ENCODE measurements at regions not wholly inside any gene's neighbourhood (a gene's known extent, or its start where the extent isn't known, plus 50 kb on each side); places are given as distances from the start of the nearest gene placed in this dataset.

DNA sequence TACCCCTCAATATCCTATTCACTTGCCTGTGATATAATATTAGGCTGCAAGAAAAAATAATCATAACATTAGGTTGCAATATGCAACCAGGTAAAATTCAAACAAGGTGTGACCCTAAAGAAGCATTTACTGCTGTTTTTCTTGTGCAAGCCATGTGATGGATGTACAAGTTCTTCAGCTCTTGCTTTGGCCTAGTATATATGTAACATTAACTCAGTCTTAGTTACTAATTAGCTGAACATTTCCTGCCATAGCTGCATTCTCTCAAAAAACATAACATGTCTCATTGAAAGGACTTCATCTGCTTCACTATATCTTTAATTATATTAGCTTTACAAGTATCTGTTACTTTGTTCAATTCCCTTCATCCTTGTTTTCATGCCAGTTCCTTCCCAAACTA, 406.8 kb upstream of the HTR2A start:
- Mint-ChIP-seq H3K9me3 (no peaks in the 10 kb centered on the region), H3K4me3 (no peak overlapping the region), H3K36me3 (ENCODE audit: low read depth) (no peaks in the 10 kb centered on the region), H3K27me3 (no peaks in the 10 kb centered on the region), H3K27ac (no peak overlapping the region), H3K4me1 (no peaks in the 10 kb centered on the region)
- intact Hi-C loops (cut with micrococcal nuclease): no loop called here
- DNase-seq: no peak

DNA sequence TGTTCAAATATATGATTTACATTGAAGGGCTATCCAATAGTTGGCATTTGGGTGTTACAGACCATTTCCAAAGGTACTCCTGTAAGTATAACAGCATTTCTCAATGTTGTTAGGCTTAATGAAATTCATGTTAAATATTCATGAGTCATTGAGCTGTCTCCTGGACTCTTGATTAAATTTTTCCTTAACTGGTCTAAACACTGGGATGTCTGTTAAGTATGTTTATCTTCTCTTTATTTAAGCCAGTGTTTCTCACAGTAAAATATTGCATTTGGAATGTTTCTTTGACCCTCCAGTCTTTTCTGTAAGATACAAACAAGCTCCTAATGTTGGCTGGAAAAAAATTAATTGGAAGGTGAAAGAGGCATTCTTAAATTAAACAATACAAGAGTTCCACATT, 402.5 kb upstream of the HTR2A start:
- Mint-ChIP-seq H3K27ac (no peak overlapping the region), H3K4me1 (no peaks in the 10 kb centered on the region)
- DNase-seq: no peak

DNA sequence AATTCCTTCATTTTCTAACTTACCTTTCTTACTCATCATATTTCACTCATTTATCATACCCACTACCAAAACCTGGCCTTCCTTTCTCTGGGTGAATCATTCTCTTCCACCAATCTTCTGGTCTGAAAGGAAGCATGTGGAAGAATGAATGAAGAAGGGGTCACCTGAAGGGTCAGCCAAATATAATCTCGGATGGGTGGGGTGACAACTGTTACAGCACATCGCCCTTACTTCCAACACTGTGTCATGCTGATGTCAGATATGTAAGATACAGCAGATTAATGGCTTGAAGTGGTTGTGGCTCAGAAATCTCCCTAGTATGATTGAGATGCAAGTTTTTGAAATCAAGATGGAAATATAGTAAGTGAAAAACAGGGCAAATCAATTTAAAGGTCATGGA, 401.7 kb upstream of the HTR2A start:
- Mint-ChIP-seq H3K36me3 (ENCODE audit: low read depth) (no peaks in the 10 kb centered on the region), H3K27me3 (no peaks in the 10 kb centered on the region), H3K9me3 (peaks cover 3% of the 10 kb centered on the region), H3K4me1 (no peaks in the 10 kb centered on the region), H3K4me3 (no peak overlapping the region), H3K27ac (no peak overlapping the region)
- no peak for DNase-seq
- intact Hi-C loops (cut with micrococcal nuclease): no loop called here

More for the DNA sequence above, 402.5 kb upstream of the HTR2A start:
- H3K36me3 Mint-ChIP-seq (ENCODE audit: low read depth): no peaks in the 10 kb centered on the region
- H3K4me3 Mint-ChIP-seq: no peak overlapping the region
- intact Hi-C loops (cut with micrococcal nuclease): no loop called here
- peaks cover 3% of the 10 kb centered on the region for H3K9me3 Mint-ChIP-seq
- H3K27me3 Mint-ChIP-seq: no peaks in the 10 kb centered on the region

DNA sequence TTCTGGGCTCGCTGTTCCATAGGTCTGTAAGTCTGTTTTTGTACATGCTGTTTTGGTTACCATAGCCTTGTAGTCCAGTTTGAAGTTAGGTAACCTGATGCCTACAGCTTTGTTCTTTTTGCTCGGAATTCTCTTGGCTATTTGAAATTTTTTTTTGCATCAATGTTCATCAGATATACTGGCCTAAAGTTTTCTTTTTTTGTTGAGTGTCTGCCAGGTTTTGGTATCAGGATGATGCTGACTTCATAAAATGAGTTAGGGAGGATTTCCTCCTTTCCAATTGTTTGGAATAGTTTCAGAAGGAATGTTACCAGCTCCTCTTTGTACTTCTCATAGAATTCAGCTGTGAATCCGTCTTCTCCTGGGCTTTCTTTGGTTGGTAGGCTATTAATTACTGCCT, 397.8 kb upstream of the HTR2A start:
- DNase-seq: no peak
- Mint-ChIP-seq H3K4me3 (no peak overlapping the region), H3K27me3 (no peaks in the 10 kb centered on the region), H3K4me1 (no peaks in the 10 kb centered on the region), H3K9me3 (peaks cover 3% of the 10 kb centered on the region), H3K36me3 (ENCODE audit: low read depth) (no peaks in the 10 kb centered on the region), H3K27ac (no peak overlapping the region)
- intact Hi-C loops (cut with micrococcal nuclease): no loop called here

DNA sequence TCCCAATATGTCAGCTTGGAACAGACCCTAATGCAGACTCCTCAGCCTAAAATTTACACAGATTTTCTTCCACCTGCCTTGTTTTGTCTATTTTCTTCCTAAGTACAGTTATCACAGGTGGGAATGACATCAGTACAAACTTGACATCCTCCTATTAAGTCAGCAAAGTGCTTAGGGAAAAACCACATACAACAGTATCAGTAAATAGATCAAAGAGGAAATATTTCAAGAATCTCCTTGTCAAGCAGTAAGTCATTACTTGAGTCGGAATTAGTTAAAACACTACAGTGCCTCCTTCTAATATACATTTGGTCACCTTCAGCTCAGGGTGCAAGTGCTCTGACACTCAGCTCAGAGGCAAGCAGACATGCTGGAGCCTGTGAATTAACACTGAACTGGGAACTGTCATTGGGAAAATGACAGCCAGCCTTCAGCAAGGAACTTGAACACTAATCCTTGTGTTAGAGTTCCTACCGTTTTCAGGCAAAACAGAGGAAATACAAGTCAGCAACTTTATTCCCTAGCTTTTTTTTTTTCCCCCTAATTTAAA, 394.3 kb upstream of the HTR2A start:
- H3K9me3 Mint-ChIP-seq: no peaks in the 10 kb centered on the region
- intact Hi-C loops (cut with micrococcal nuclease): no loop called here
- no peaks in the 10 kb centered on the region for H3K36me3 Mint-ChIP-seq (ENCODE audit: low read depth)
- H3K4me3 Mint-ChIP-seq: no peak overlapping the region
- H3K27ac Mint-ChIP-seq: no peak overlapping the region
- no peak for DNase-seq
- no peaks in the 10 kb centered on the region for H3K4me1 Mint-ChIP-seq
- no peaks in the 10 kb centered on the region for H3K27me3 Mint-ChIP-seq

DNA sequence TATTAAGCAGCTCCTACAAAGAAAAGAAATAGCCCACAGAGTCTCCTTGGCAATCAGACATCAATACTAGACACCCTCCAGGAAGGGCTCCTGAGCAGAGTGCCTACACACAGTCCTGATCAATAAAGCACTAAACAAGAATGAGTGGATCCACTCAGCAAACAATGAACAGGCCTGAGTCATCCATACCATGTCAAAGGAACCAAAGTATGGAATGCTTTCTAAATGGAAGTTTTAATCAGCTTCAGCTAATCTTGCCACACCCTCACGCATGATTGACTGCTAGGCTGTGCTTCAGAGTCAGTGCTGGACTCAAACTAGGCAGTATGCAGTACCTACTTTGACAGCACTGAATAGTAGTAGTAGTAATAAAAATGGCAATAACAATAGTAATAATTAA, 392.7 kb upstream of the HTR2A start:
- no peaks in the 10 kb centered on the region for H3K4me1 Mint-ChIP-seq
- intact Hi-C loops (cut with micrococcal nuclease): no loop called here
- no peak for DNase-seq
- no peaks in the 10 kb centered on the region for H3K27me3 Mint-ChIP-seq
- no peak overlapping the region for H3K27ac Mint-ChIP-seq
- H3K36me3 Mint-ChIP-seq (ENCODE audit: low read depth): no peaks in the 10 kb centered on the region
- no peak overlapping the region for H3K4me3 Mint-ChIP-seq
- no peaks in the 10 kb centered on the region for H3K9me3 Mint-ChIP-seq

DNA sequence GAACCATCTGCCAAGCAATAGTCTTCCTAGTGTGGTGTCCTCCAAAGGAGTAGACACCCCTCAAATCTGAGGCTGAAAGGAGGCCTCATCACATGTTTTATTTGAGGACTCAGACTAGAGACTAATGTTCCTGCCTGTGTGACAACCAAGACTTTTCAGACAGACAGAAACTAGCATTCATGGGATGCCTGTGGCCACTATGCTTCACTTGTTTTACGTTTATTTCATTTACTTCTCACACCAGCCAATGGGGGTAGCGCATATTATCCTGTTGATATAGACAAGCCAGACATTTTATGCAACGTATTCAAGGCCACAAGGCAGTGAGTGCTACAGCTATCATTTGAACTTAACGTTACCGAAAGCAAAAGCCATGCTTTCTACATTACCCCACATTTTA, 391.7 kb upstream of the HTR2A start:
- no peak for DNase-seq
- Mint-ChIP-seq H3K27ac (no peak overlapping the region), H3K4me3 (no peak overlapping the region), H3K9me3 (no peaks in the 10 kb centered on the region), H3K36me3 (ENCODE audit: low read depth) (no peaks in the 10 kb centered on the region), H3K4me1 (no peaks in the 10 kb centered on the region), H3K27me3 (no peaks in the 10 kb centered on the region)
- intact Hi-C loops (cut with micrococcal nuclease): no loop called here

DNA sequence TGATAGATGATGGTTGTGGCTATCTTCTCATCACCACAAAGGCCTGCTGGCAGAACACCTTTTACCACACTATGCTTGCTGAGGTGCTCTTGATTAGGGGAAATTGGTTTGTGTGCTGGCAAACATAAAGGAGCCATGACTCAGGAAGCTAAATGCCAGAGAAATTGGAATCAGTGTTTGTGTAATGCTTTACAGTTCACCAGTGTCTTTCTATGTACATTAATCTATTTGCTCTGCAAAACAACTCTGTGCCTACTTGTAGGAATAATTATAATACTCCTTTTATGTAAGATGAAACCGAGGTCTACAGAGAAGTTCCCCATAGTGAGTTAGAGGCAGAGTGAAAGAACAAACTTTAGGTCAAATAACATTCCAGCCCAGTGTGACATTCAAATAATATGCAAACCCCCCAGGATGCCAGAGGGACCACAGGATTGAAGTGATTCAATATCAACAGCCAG, 390.5 kb upstream of the HTR2A start:
- H3K27ac Mint-ChIP-seq: no peak overlapping the region
- no peaks in the 10 kb centered on the region for H3K9me3 Mint-ChIP-seq
- H3K27me3 Mint-ChIP-seq: no peaks in the 10 kb centered on the region
- no peak for DNase-seq
- no peak overlapping the region for H3K4me3 Mint-ChIP-seq
- intact Hi-C loops (cut with micrococcal nuclease): no loop called here
- no peaks in the 10 kb centered on the region for H3K36me3 Mint-ChIP-seq (ENCODE audit: low read depth)
- no peaks in the 10 kb centered on the region for H3K4me1 Mint-ChIP-seq

DNA sequence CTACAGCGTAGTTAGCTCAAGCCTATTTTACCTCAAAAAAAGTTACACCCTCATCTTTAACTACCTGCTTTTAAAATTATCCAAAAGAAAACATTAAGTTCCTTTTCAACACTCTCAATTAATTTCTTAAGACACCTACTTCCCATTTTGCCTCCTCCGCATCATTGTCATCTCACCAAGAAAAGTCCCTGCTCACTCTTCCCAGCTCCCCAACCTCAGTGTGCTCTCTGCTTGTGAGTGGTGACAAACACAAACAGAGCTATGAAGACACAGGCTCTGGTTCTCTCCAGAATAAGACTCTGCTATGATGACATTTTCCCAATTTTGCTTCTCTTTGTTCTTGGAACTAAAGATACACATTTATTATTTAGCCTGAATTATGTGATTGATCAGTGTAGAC, 385.1 kb upstream of the HTR2A start:
- no peak overlapping the region for H3K4me3 Mint-ChIP-seq
- no peaks in the 10 kb centered on the region for H3K4me1 Mint-ChIP-seq
- no peaks in the 10 kb centered on the region for H3K27me3 Mint-ChIP-seq
- no peak overlapping the region for H3K27ac Mint-ChIP-seq
- H3K9me3 Mint-ChIP-seq: no peaks in the 10 kb centered on the region
- intact Hi-C loops (cut with micrococcal nuclease): no loop called here
- DNase-seq: no peak
- H3K36me3 Mint-ChIP-seq (ENCODE audit: low read depth): no peaks in the 10 kb centered on the region

DNA sequence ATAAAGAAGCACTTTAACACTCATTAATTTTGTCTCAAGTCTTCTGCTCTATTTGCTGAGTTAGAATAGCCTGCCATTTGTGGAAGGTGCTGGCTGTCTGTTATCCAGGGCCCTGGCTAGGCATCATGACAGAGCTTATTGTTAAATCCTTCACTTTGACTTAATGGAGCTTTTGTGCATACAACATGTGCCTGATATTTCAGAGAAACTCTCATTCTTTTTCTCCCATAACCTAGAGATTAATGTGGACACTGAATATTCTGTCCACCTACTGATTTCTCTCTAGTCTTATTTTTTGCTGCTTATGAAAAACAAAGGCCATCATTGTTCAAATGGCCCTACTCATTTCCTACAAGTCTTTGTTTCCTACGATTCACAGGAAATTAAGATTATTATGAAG, 383.1 kb upstream of the HTR2A start:
- no peaks in the 10 kb centered on the region for H3K27me3 Mint-ChIP-seq
- no peaks in the 10 kb centered on the region for H3K36me3 Mint-ChIP-seq (ENCODE audit: low read depth)
- intact Hi-C loops (cut with micrococcal nuclease): no loop called here
- no peak for DNase-seq
- no peak overlapping the region for H3K4me3 Mint-ChIP-seq
- no peaks in the 10 kb centered on the region for H3K4me1 Mint-ChIP-seq
- no peak overlapping the region for H3K27ac Mint-ChIP-seq
- H3K9me3 Mint-ChIP-seq: no peaks in the 10 kb centered on the region

DNA sequence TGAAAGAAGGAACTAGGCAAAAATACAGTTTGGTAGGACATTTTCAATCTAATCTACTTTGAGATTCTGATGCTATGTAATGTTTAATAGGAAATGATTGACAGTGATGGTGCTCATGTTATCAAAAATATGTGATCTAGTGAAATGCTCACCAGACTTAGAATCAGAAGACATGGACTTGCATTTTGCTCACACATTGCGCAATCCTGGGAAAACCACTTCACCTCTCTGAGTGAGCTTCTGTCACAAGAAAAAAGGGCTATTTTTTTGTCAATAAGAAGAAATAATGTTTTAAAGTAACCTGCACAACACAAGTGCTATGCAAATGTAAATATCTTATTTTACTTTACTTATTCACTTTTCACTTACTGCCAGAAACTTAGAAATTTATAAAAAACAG, 380.9 kb upstream of the HTR2A start:
- H3K9me3 Mint-ChIP-seq: no peaks in the 10 kb centered on the region
- no peaks in the 10 kb centered on the region for H3K27me3 Mint-ChIP-seq
- H3K4me3 Mint-ChIP-seq: no peak overlapping the region
- no peak overlapping the region for H3K27ac Mint-ChIP-seq
- no peaks in the 10 kb centered on the region for H3K4me1 Mint-ChIP-seq
- no peaks in the 10 kb centered on the region for H3K36me3 Mint-ChIP-seq (ENCODE audit: low read depth)
- DNase-seq: no peak
- intact Hi-C loops (cut with micrococcal nuclease): no loop called here

DNA sequence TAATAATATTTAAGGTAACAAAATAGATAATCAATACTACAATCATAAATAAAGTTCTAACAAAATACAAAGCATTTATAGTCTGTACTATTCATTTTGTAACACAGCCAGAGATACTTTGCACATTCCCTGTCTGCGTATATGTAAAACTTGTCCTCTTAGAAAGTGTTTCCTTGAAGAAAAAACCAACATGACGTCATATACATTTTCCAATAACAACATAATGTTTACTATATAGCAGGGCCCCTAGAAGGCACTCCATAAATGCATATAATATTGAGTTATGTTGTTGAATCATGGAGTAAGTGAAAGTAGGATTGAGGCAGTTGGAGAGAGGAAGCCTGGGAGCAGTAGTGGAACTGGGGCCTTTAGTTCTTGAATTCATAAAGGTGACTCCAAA, 371.4 kb upstream of the HTR2A start:
- no peak for DNase-seq
- Mint-ChIP-seq H3K36me3 (ENCODE audit: low read depth) (no peaks in the 10 kb centered on the region), H3K4me3 (no peak overlapping the region), H3K27ac (no peak overlapping the region), H3K9me3 (no peaks in the 10 kb centered on the region), H3K27me3 (no peaks in the 10 kb centered on the region), H3K4me1 (no peaks in the 10 kb centered on the region)
- intact Hi-C loops (cut with micrococcal nuclease): no loop called here

DNA sequence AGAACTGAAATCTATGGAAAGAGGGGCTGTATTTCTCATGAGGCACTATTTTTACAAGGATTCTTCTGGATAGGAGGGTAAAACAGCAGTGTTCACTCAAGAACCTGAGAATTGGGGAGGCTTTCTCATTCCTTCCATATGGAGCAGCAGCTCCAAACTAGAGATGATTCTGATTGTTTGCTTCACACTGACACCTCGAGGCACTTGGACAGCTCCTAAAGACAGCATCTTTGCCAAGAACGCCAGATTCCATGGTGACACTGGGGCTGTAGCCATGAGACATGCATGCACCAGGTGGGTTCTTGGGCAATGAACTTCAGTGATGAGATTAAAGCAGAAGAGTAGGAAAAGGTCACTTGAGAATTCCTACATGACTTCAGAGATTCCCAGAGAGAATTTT, 361.5 kb upstream of the HTR2A start:
- intact Hi-C loops (cut with micrococcal nuclease): no loop called here
- no peaks in the 10 kb centered on the region for H3K9me3 Mint-ChIP-seq
- H3K27me3 Mint-ChIP-seq: no peaks in the 10 kb centered on the region
- DNase-seq: no peak
- no peaks in the 10 kb centered on the region for H3K4me1 Mint-ChIP-seq
- H3K4me3 Mint-ChIP-seq: no peak overlapping the region
- no peaks in the 10 kb centered on the region for H3K36me3 Mint-ChIP-seq (ENCODE audit: low read depth)
- H3K27ac Mint-ChIP-seq: no peak overlapping the region

DNA sequence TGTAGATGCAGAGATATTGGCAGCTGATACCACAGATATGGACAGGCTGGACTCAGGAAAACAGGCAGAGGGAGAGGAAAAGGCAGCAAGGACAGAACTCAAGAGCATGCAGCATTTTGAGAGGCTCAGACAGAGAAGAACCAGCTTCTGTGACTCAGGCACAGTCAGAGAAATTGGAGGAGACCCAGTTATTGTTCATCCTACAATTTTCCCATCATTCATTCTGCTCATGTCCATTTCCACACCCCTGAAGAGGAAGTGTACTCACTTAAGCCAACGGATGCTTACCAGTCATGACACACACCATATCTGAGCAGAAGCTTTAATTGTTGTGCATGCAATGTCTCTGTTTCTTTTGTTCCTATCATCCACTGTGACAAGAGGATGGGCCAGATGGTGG, 359.8 kb upstream of the HTR2A start:
- Mint-ChIP-seq H3K4me1 (no peaks in the 10 kb centered on the region), H3K9me3 (no peaks in the 10 kb centered on the region), H3K4me3 (no peak overlapping the region), H3K36me3 (ENCODE audit: low read depth) (no peaks in the 10 kb centered on the region), H3K27ac (no peak overlapping the region), H3K27me3 (no peaks in the 10 kb centered on the region)
- intact Hi-C loops (cut with micrococcal nuclease): no loop called here
- no peak for DNase-seq

DNA sequence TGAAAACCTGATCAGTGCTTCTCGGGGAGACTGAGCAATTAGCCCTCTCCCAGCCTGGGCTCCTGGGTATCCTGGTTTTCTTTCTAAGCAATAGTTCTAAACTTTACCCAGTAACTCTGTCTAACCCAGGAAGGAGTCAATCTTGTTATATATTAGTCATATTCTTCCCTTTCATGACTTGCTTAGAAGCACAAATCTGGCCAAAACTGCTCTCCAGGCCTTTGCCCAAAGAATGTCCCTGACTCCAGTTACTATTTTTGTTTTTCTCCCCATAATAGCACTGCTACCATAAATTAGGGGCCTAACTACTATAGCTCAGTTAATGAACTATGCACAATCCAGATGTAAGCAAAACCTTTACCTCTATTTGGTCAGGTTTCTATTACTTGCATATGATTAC, 355.8 kb upstream of the HTR2A start:
- no peaks in the 10 kb centered on the region for H3K27me3 Mint-ChIP-seq
- intact Hi-C loops (cut with micrococcal nuclease): no loop called here
- no peaks in the 10 kb centered on the region for H3K36me3 Mint-ChIP-seq (ENCODE audit: low read depth)
- H3K9me3 Mint-ChIP-seq: no peaks in the 10 kb centered on the region
- no peak for DNase-seq
- no peaks in the 10 kb centered on the region for H3K4me1 Mint-ChIP-seq
- no peak overlapping the region for H3K27ac Mint-ChIP-seq
- H3K4me3 Mint-ChIP-seq: no peak overlapping the region

Data from activated CD4-positive, alpha-beta T cell treated with anti-CD3 and anti-CD28 coated beads, Interleukin-2, amount 10 ng/mL, durations not matched to agents 24 days and 14 days (primary cell).